ENCODE measurements at regions not wholly inside any gene's neighbourhood (a gene's known extent, or its start where the extent isn't known, plus 50 kb on each side); places are given as distances from the start of the nearest gene placed in this dataset.

DNA sequence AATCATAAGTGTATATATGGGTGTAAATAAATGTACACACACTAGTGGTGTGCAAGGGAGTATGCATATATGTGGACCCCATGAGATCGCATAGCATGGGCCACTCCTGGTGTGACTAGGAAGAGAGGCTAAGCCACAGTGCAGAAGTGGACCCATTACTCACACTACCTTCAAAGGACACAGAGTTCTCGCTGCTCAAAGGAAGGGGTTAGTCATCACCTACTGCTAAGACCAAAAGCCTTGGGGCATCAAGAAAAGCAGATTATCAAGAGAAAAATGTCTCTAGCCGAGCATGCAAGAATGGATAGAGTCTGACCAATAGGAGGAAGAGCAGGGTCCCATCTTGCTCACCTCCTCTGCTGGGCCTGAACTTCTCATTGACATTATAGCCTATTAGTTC, 195.5 kb downstream of the MAFB start:
- no peaks in the 10 kb centered on the region for H3K4me1 ChIP-seq (ENCODE audit: control insufficient read depth, extremely low read depth, insufficient read depth, low read length)
- no peak for FAIRE-seq
- H2AFZ ChIP-seq (ENCODE audit: low read depth, low read length), result no peak overlapping the region
- DNase-seq (ENCODE audit: low read depth, low spot score), result no peak
- no peaks in the 10 kb centered on the region for H3K36me3 ChIP-seq (ENCODE audit: control insufficient read depth in 2 of 2, extremely low read depth in 1 of 2, insufficient read depth in 2 of 2, low read length in 2 of 2)
- TF ChIP-seq FOS (IDR thresholded peaks at IDR 0.05; ENCODE audit: borderline replicate concordance, insufficient read depth, low read length) (no peak), JUN (IDR thresholded peaks at IDR 0.05; ENCODE audit: borderline replicate concordance, insufficient read depth, insufficient read length, low read depth) (no peak), EZH2 (IDR thresholded peaks at IDR 0.05; ENCODE audit: borderline replicate concordance, low read depth, low read length, severe bottlenecking) (no peak), POLR2AphosphoS5 (IDR thresholded peaks at IDR 0.05; ENCODE audit: insufficient read depth, low read depth, low read length) (no peak)
- H3K9me1 ChIP-seq (replicated peaks; ENCODE audit: control insufficient read depth, extremely low read depth, insufficient read depth, low read length), result no peaks in the 10 kb centered on the region
- no peaks in the 10 kb centered on the region for H4K20me1 ChIP-seq (replicated peaks; ENCODE audit: control insufficient read depth, extremely low read depth, insufficient read depth, low read length)
- H3K4me3 ChIP-seq (replicated peaks in 1 of 3; ENCODE audit: insufficient read depth in 1 of 3, low read depth in 1 of 3, low read length in 3 of 3), result no peak overlapping the region
- POLR2A ChIA-PET, result no interaction called here
- dilution Hi-C loops (cut with MboI; ENCODE audit: extremely low pct_ligation_motif_present, low sequenced_read_pairs), result no loop called here
- no peaks in the 10 kb centered on the region for H3K79me2 ChIP-seq (ENCODE audit: control insufficient read depth, insufficient read depth, low read length)
- no peaks in the 10 kb centered on the region for H3K9me3 ChIP-seq (replicated peaks; ENCODE audit: control insufficient read depth, insufficient read depth, low read length)
- BruUV-seq (replicated peaks), result no TSS peak
- no peaks in the 10 kb centered on the region for H3K27me3 ChIP-seq (ENCODE audit: control insufficient read depth in 2 of 2, insufficient read depth in 2 of 2, low read length in 2 of 2)
- CTCF ChIA-PET, result no interaction called here
- intact Hi-C loops (cut with micrococcal nuclease), result no loop called here
- no peak overlapping the region for H3K9ac ChIP-seq (replicated peaks; ENCODE audit: extremely low read depth, insufficient read depth, low read length)
- no peak overlapping the region for H3K27ac ChIP-seq (ENCODE audit: insufficient read depth, low read depth, low read length)
- no peak overlapping the region for H3K4me2 ChIP-seq (ENCODE audit: insufficient read depth, low read length)

DNA sequence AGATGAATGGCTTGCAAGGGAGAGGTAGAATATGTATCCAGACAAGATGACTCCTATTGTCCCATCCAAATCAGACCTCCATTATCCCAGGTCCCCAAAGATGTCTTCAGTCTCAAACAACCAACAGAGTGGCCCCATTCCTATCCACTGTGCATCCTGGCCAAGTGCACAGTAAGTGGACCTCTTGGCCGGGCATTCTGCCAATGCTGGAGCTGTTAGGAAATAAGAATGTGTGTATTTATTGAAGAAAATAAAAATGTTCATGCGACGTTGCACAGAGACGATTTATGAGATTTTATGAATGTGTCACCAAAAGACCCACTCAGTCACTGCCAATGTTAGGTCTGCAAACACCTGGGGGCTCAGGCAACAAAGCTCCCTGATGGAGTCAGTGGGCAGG, 196.0 kb downstream of the MAFB start:
- intact Hi-C loops (cut with micrococcal nuclease), result no loop called here
- Histone ChIP-seq H3K27me3 (ENCODE audit: control insufficient read depth in 2 of 2, insufficient read depth in 2 of 2, low read length in 2 of 2) (no peaks in the 10 kb centered on the region), H3K4me1 (ENCODE audit: control insufficient read depth, extremely low read depth, insufficient read depth, low read length) (no peaks in the 10 kb centered on the region), H3K9ac (replicated peaks; ENCODE audit: extremely low read depth, insufficient read depth, low read length) (no peak overlapping the region), H3K36me3 (ENCODE audit: control insufficient read depth in 2 of 2, extremely low read depth in 1 of 2, insufficient read depth in 2 of 2, low read length in 2 of 2) (no peaks in the 10 kb centered on the region), H3K9me3 (replicated peaks; ENCODE audit: control insufficient read depth, insufficient read depth, low read length) (no peaks in the 10 kb centered on the region), H3K79me2 (ENCODE audit: control insufficient read depth, insufficient read depth, low read length) (no peaks in the 10 kb centered on the region), H3K27ac (ENCODE audit: insufficient read depth, low read depth, low read length) (no peak overlapping the region), H3K4me3 (replicated peaks in 1 of 3; ENCODE audit: insufficient read depth in 1 of 3, low read depth in 1 of 3, low read length in 3 of 3) (no peak overlapping the region), H4K20me1 (replicated peaks; ENCODE audit: control insufficient read depth, extremely low read depth, insufficient read depth, low read length) (no peaks in the 10 kb centered on the region), H3K4me2 (ENCODE audit: insufficient read depth, low read length) (no peak overlapping the region), H2AFZ (ENCODE audit: low read depth, low read length) (no peak overlapping the region), H3K9me1 (replicated peaks; ENCODE audit: control insufficient read depth, extremely low read depth, insufficient read depth, low read length) (no peaks in the 10 kb centered on the region)
- ChIA-PET POLR2A (no interaction called here), CTCF (no interaction called here)
- dilution Hi-C loops (cut with MboI; ENCODE audit: extremely low pct_ligation_motif_present, low sequenced_read_pairs), result no loop called here
- FAIRE-seq (no peak), DNase-seq (ENCODE audit: low read depth, low spot score) (peak; percentile 36)
- TF ChIP-seq, protein P1, sequence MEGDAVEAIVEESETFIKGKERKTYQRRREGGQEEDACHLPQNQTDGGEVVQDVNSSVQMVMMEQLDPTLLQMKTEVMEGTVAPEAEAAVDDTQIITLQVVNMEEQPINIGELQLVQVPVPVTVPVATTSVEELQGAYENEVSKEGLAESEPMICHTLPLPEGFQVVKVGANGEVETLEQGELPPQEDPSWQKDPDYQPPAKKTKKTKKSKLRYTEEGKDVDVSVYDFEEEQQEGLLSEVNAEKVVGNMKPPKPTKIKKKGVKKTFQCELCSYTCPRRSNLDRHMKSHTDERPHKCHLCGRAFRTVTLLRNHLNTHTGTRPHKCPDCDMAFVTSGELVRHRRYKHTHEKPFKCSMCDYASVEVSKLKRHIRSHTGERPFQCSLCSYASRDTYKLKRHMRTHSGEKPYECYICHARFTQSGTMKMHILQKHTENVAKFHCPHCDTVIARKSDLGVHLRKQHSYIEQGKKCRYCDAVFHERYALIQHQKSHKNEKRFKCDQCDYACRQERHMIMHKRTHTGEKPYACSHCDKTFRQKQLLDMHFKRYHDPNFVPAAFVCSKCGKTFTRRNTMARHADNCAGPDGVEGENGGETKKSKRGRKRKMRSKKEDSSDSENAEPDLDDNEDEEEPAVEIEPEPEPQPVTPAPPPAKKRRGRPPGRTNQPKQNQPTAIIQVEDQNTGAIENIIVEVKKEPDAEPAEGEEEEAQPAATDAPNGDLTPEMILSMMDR (IDR thresholded peaks at IDR 0.05; ENCODE audit: extremely low read depth in 1 of 2, insufficient read depth in 1 of 2, low read depth in 1 of 2, low read length in 2 of 2), result no peak
- TF ChIP-seq EZH2 (IDR thresholded peaks at IDR 0.05; ENCODE audit: borderline replicate concordance, low read depth, low read length, severe bottlenecking), result no peak
- TF ChIP-seq JUN (IDR thresholded peaks at IDR 0.05; ENCODE audit: borderline replicate concordance, insufficient read depth, insufficient read length, low read depth), result no peak
- TF ChIP-seq GATA2 (IDR thresholded peaks at IDR 0.05; ENCODE audit: insufficient read depth, insufficient read length, low read depth, low read length), result no peak
- no peak for TF ChIP-seq FOS (IDR thresholded peaks at IDR 0.05; ENCODE audit: borderline replicate concordance, insufficient read depth, low read length)
- no TSS peak for BruUV-seq (replicated peaks)
